Immature natural killer cell (primary cell): ENCODE measurements at regions not wholly inside any gene's neighbourhood (a gene's known extent, or its start where the extent isn't known, plus 50 kb on each side); places are given as distances from the start of the nearest gene placed in this dataset.

Source experiments
- DNase-seq, 3 donors: peaks; one replicate each; pipeline ENCODE4 v3.0.0; 2022; ENCODE audit warnings: mixed read lengths in 1 of 3
- H3K27ac Mint-ChIP-seq, 6 donors: one replicate each; pipeline ENCODE4 v1.8.0; 2020; ENCODE audit warnings: mixed read lengths in 6 of 6, mild to moderate bottlenecking in 5 of 6, inconsistent platforms in 4 of 6, moderate library complexity in 3 of 6
- H3K27me3 Mint-ChIP-seq, 3 donors: one replicate each; pipeline ENCODE4 v1.8.0; 2020 to 2021; ENCODE audit warnings: low read depth in 3 of 3, mild to moderate bottlenecking in 3 of 3, mixed read lengths in 3 of 3, moderate library complexity in 3 of 3, inconsistent platforms in 1 of 3
- H3K36me3 Mint-ChIP-seq, 3 donors: one replicate each; pipeline ENCODE4 v1.8.0; 2020; ENCODE audit warnings: mixed read lengths in 3 of 3, inconsistent platforms in 2 of 3, mild to moderate bottlenecking in 2 of 3
- H3K4me1 Mint-ChIP-seq, 2 donors: one replicate each; pipeline ENCODE4 v1.8.0; 2020; ENCODE audit warnings: inconsistent platforms in 2 of 2, mild to moderate bottlenecking in 2 of 2, mixed read lengths in 2 of 2, moderate library complexity in 1 of 2
- H3K4me3 Mint-ChIP-seq, 5 donors: one replicate each; pipeline ENCODE4 v1.8.0; 2020; ENCODE audit warnings: mild to moderate bottlenecking in 5 of 5, mixed read lengths in 5 of 5, inconsistent platforms in 3 of 5, moderate library complexity in 3 of 5
- H3K9me3 Mint-ChIP-seq, 6 donors: one replicate each; pipeline ENCODE4 v1.8.0; 2020; ENCODE audit warnings: mild to moderate bottlenecking in 6 of 6, mixed read lengths in 6 of 6, inconsistent platforms in 4 of 6, moderate library complexity in 3 of 6

GRCh38 chr3:144128108-144128892, 156.7 kb downstream of the DIPK2A start:
- peak in 2 of 3 donors; percentile 13 to 38 for DNase-seq
- Mint-ChIP-seq H3K27ac (peak overlapping the region; percentile 64 to 90 (median 85)), H3K4me3 (peak overlapping the region; percentile 64 to 81 (median 74)), H3K9me3 (peaks cover 0 to 9% (median 2%) of the 10 kb centered on the region in 6 donors), H3K36me3 (peaks cover 0 to 4% (median 0%) of the 10 kb centered on the region in 3 donors), H3K27me3 (peaks cover 0 to 4% (median 0%) of the 10 kb centered on the region in 3 donors), H3K4me1 (peaks cover 13 to 17% of the 10 kb centered on the region in 2 donors)

- H3K27ac Mint-ChIP-seq, result peak overlapping the region in 1 of 6 donors; percentile 58
- H3K4me1 Mint-ChIP-seq, result peaks cover 13 to 17% of the 10 kb centered on the region in 2 donors
- H3K9me3 Mint-ChIP-seq, result peaks cover 0 to 9% (median 2%) of the 10 kb centered on the region in 6 donors
- no peak overlapping the region for H3K4me3 Mint-ChIP-seq
- no peak for DNase-seq
- H3K36me3 Mint-ChIP-seq, result peaks cover 0 to 4% (median 0%) of the 10 kb centered on the region in 3 donors
- peaks cover 0 to 4% (median 0%) of the 10 kb centered on the region in 3 donors for H3K27me3 Mint-ChIP-seq
Measured at GRCh38 chr3:144129536-144130214, 158.1 kb downstream of the DIPK2A start.

- Mint-ChIP-seq H3K36me3 (peaks cover 0 to 3% (median 0%) of the 10 kb centered on the region in 3 donors), H3K27me3 (peaks cover 0 to 11% (median 4%) of the 10 kb centered on the region in 3 donors), H3K9me3 (peaks cover 3 to 13% (median 9%) of the 10 kb centered on the region in 6 donors), H3K27ac (no peak overlapping the region), H3K4me3 (no peak overlapping the region), H3K4me1 (no peaks in the 10 kb centered on the region)
- no peak for DNase-seq
Measured at GRCh38 chr3:144141074-144141473, 169.5 kb downstream of the DIPK2A start.

GRCh38 chr3:144141496-144141895, 169.9 kb downstream of the DIPK2A start:
- no peak overlapping the region for H3K27ac Mint-ChIP-seq

GRCh38 chr3:144142151-144142840, 170.7 kb downstream of the DIPK2A start:
- DNase-seq, result no peak
- Mint-ChIP-seq H3K9me3 (peaks cover 0 to 9% (median 6%) of the 10 kb centered on the region in 6 donors), H3K4me1 (no peaks in the 10 kb centered on the region), H3K4me3 (no peak overlapping the region), H3K36me3 (peaks cover 0 to 3% (median 0%) of the 10 kb centered on the region in 3 donors), H3K27ac (no peak overlapping the region), H3K27me3 (peaks cover 0 to 11% (median 4%) of the 10 kb centered on the region in 3 donors)

More at GRCh38 chr3:144141496-144141895, 169.9 kb downstream of the DIPK2A start:
- Mint-ChIP-seq H3K27me3 (peaks cover 0 to 11% (median 4%) of the 10 kb centered on the region in 3 donors), H3K9me3 (peaks cover 3 to 13% (median 9%) of the 10 kb centered on the region in 6 donors), H3K4me1 (no peaks in the 10 kb centered on the region), H3K4me3 (no peak overlapping the region), H3K36me3 (peaks cover 0 to 3% (median 0%) of the 10 kb centered on the region in 3 donors)
- DNase-seq, result no peak

- Mint-ChIP-seq H3K27me3 (peaks cover 0 to 2% (median 0%) of the 10 kb centered on the region in 3 donors), H3K9me3 (peaks cover 0 to 4% (median 0%) of the 10 kb centered on the region in 6 donors), H3K36me3 (no peaks in the 10 kb centered on the region), H3K4me3 (no peak overlapping the region), H3K4me1 (no peaks in the 10 kb centered on the region), H3K27ac (no peak overlapping the region)
- no peak for DNase-seq
Measured at GRCh38 chr3:144148356-144148755, 176.7 kb downstream of the DIPK2A start.

GRCh38 chr3:144151983-144152382, 180.4 kb downstream of the DIPK2A start:
- Mint-ChIP-seq H3K4me3 (no peak overlapping the region), H3K27ac (no peak overlapping the region), H3K9me3 (peaks cover 0 to 17% (median 1%) of the 10 kb centered on the region in 6 donors), H3K36me3 (no peaks in the 10 kb centered on the region), H3K27me3 (peaks cover 0 to 2% (median 2%) of the 10 kb centered on the region in 3 donors), H3K4me1 (no peaks in the 10 kb centered on the region)
- DNase-seq, result no peak

- Mint-ChIP-seq H3K9me3 (peaks cover 0 to 21% (median 3%) of the 10 kb centered on the region in 6 donors), H3K27ac (no peak overlapping the region), H3K36me3 (no peaks in the 10 kb centered on the region), H3K4me1 (no peaks in the 10 kb centered on the region), H3K4me3 (no peak overlapping the region), H3K27me3 (peaks cover 0 to 2% (median 2%) of the 10 kb centered on the region in 3 donors)
- no peak for DNase-seq
Measured at GRCh38 chr3:144160627-144161026, 189.0 kb downstream of the DIPK2A start.

GRCh38 chr3:144162042-144162441, 190.4 kb downstream of the DIPK2A start:
- peaks cover 0 to 2% (median 0%) of the 10 kb centered on the region in 3 donors for H3K27me3 Mint-ChIP-seq
- peaks cover 0 to 16% (median 2%) of the 10 kb centered on the region in 6 donors for H3K9me3 Mint-ChIP-seq
- no peak overlapping the region for H3K27ac Mint-ChIP-seq
- H3K4me1 Mint-ChIP-seq, result no peaks in the 10 kb centered on the region
- no peaks in the 10 kb centered on the region for H3K36me3 Mint-ChIP-seq
- H3K4me3 Mint-ChIP-seq, result no peak overlapping the region
- DNase-seq, result no peak

GRCh38 chr3:144164352-144164751, 192.7 kb downstream of the DIPK2A start:
- Mint-ChIP-seq H3K27me3 (peaks cover 0 to 2% (median 0%) of the 10 kb centered on the region in 3 donors), H3K9me3 (peaks cover 0 to 11% (median 1%) of the 10 kb centered on the region in 6 donors), H3K27ac (no peak overlapping the region), H3K4me3 (no peak overlapping the region), H3K36me3 (no peaks in the 10 kb centered on the region), H3K4me1 (no peaks in the 10 kb centered on the region)
- no peak for DNase-seq

GRCh38 chr3:144165482-144165881, 193.9 kb downstream of the DIPK2A start:
- DNase-seq, result no peak
- Mint-ChIP-seq H3K36me3 (no peaks in the 10 kb centered on the region), H3K9me3 (peaks cover 0 to 8% (median 0%) of the 10 kb centered on the region in 6 donors), H3K4me1 (no peaks in the 10 kb centered on the region), H3K27me3 (no peaks in the 10 kb centered on the region), H3K27ac (no peak overlapping the region), H3K4me3 (no peak overlapping the region)

GRCh38 chr3:144167634-144168033, 196.0 kb downstream of the DIPK2A start:
- no peaks in the 10 kb centered on the region for H3K36me3 Mint-ChIP-seq

GRCh38 chr3:144173491-144173890, 201.9 kb downstream of the DIPK2A start:
- no peaks in the 10 kb centered on the region for H3K36me3 Mint-ChIP-seq
- no peak overlapping the region for H3K4me3 Mint-ChIP-seq
- DNase-seq, result no peak
- H3K9me3 Mint-ChIP-seq, result no peaks in the 10 kb centered on the region
- no peaks in the 10 kb centered on the region for H3K4me1 Mint-ChIP-seq
- H3K27me3 Mint-ChIP-seq, result peaks cover 0 to 4% (median 0%) of the 10 kb centered on the region in 3 donors
- H3K27ac Mint-ChIP-seq, result no peak overlapping the region

More at GRCh38 chr3:144167634-144168033, 196.0 kb downstream of the DIPK2A start:
- Mint-ChIP-seq H3K27me3 (peaks cover 0 to 4% (median 0%) of the 10 kb centered on the region in 3 donors), H3K4me3 (no peak overlapping the region), H3K4me1 (no peaks in the 10 kb centered on the region), H3K9me3 (peaks cover 0 to 8% (median 0%) of the 10 kb centered on the region in 6 donors), H3K27ac (no peak overlapping the region)
- DNase-seq, result no peak
